VCaP (cell line): ENCODE measurements at regions not wholly inside any gene's neighbourhood (a gene's known extent, or its start where the extent isn't known, plus 50 kb on each side); places are given as distances from the start of the nearest gene placed in this dataset.
A peak's percentile ranks its signal among the peaks of the same experiment; 100 is the strongest.

Experiments
- H3K27ac ChIP-seq: fragments of 450-650 bp; 2 replicates; pipeline ENCODE4 v1.5.1; 2017
- TF ChIP-seq, protein P1 (sequence below): fragments of 450-650 bp; conservative IDR thresholded peaks from 2 replicates; pipeline ENCODE4 v1.5.1; 2017; ENCODE audit warnings: mild to moderate bottlenecking, moderate library complexity

GRCh38 chr9:105147110-105147871, 97.2 kb upstream of the SLC44A1 start:
- TF ChIP-seq, protein P1, sequence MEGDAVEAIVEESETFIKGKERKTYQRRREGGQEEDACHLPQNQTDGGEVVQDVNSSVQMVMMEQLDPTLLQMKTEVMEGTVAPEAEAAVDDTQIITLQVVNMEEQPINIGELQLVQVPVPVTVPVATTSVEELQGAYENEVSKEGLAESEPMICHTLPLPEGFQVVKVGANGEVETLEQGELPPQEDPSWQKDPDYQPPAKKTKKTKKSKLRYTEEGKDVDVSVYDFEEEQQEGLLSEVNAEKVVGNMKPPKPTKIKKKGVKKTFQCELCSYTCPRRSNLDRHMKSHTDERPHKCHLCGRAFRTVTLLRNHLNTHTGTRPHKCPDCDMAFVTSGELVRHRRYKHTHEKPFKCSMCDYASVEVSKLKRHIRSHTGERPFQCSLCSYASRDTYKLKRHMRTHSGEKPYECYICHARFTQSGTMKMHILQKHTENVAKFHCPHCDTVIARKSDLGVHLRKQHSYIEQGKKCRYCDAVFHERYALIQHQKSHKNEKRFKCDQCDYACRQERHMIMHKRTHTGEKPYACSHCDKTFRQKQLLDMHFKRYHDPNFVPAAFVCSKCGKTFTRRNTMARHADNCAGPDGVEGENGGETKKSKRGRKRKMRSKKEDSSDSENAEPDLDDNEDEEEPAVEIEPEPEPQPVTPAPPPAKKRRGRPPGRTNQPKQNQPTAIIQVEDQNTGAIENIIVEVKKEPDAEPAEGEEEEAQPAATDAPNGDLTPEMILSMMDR, result no peak
- H3K27ac ChIP-seq, result no peak overlapping the region

DNA sequence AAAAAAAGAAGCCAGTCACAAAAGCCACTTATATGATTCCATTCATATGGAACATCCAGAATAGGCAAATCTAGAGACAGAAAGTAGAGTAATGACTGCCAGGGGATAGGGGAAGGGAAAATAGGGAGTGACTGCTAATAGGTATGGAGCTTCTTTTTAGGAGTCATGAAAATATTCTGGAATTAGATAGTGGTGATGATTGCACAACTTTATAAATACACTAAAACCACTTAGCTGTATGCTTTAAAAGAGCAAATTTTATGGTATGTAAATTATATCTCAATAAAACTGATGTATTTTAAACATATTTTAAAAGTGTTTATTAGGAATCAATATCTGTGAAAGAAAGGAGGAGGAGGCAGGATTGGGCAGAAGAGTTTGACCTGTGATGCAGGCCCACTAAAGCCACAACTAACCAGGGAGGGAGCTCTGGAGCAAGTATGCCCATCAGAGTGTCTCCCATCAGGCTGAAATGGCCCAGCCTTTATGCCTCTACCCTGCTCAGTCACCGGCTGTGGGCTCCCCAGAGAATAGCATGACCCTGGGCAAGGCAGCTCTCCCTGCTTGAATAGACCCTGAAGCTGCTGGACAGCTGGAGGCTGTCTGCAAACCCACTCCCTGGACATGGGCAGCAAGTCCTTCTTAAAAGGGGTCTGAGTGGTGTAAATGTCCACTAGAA, 96.0 kb upstream of the SLC44A1 start:
- TF ChIP-seq, protein P1, result no peak
- H3K27ac ChIP-seq, result no peak overlapping the region

DNA sequence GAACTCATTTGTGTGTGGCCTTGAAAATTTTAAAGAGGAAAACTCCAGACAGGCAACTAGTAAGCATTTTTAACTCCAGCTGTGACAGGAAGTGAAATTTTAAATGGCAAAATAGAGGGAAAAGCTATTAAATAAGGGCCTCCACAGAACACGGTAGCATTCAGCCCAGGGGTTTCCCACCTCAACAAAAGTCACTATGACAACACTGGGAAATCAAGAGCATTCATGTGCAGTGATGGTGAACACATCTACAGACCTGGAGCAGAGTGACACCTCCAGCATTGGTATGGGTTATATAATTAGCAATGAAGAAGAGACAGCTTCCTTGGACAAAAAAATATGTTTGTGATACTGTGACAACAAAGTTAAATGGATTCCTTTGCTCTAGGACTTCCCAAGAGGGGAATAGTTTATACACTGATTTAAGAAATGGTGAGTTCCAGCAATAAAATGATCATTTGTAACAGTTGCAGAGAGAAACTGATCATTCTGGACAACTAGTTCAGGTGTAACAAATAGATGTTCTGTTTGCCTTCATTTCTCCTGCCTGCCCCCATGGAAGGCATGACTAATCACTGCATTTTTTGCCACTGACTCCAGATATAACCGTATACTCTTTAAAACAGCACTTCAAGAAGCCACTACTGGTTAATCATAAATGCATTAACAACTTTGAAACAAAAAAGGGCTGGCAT, 93.3 kb upstream of the SLC44A1 start:
- H3K27ac ChIP-seq, result no peak overlapping the region
- TF ChIP-seq, protein P1, result no peak

DNA sequence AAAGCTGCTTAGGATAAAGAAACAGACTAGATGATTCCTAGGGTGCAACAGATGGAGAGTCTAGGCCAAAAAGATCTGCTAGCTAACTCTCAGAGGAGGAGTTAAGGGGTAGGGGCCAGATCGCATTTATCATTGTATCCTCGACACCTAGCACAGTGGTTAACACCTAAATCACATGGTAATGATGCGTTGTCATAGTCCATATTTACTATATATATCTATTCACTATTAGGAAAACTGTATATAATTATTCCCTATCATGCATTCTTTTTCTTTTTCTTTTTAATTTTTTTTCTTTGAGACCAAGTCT, 92.8 kb upstream of the SLC44A1 start:
- TF ChIP-seq, protein P1, result no peak
- no peak overlapping the region for H3K27ac ChIP-seq

DNA sequence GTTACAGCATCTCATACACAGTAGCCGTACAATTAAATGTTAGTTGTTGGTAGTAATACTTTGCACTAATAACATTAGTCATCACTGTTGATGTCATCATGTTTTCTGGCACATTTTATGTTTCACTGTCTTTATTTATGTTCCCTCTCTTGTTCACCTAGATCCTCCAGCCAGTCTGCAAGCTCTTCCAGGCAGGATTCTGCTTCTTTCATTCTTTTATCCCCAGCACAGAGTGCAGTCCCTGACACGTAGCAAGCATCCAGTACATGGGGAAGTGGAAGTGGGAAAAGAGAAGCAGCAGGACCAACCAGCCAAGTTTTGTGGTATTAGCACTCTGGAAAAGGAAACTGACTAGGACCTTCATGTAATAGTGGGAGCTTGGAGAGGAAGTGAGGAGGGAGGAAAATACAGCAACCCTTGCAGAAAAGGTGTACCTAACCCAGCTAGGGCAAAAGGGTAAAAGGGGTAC, 89.7 kb upstream of the SLC44A1 start:
- peak overlapping the region; percentile 45 for H3K27ac ChIP-seq
- TF ChIP-seq, protein P1, result no peak

GRCh38 chr9:105157171-105157583, 87.3 kb upstream of the SLC44A1 start:
- TF ChIP-seq, protein P1, result peak; percentile 66
- H3K27ac ChIP-seq, result peak overlapping the region; percentile 29

DNA sequence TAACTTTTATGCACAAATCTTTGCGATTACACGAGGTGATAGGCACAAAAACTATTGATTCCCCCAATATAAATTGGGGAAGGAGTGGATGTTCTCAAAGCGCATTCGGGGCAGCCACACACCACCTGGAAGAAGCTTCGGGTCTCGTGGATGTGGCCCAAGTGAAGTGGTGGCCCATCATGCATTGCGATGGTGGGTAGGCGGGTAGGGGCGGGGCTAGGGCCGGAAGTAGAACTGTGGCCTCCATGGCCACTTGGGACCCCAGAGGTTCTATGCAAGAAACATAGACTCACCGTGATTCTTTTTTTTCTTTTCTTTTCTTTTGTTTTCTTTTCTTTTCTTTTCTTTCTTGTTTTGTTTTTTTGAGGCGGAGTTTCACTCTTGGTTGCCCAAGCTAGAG, 86.4 kb upstream of the SLC44A1 start:
- no peak overlapping the region for H3K27ac ChIP-seq
- TF ChIP-seq, protein P1, result no peak
